ENCODE measurements at regions not wholly inside any gene's neighbourhood (a gene's known extent, or its start where the extent isn't known, plus 50 kb on each side); places are given as distances from the start of the nearest gene placed in this dataset.

DNA sequence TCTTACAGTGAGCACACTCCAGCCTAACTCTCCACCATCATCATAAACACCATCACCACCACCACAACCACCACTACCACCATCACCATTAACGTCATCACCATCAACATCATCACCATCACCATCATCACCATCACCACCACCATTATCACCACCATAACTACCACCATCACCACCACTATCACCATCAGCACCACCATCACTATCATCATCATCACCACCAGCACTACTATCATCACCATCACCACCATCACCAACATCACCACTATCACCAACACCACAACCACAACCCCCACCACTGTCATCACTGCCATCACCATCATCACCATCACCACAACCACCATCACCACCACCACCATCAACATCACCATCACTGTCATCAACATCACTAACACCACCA, 279.0 kb upstream of the TCERG1L start:
- DNase-seq (ENCODE audit: low read depth), result no peak
- Histone ChIP-seq H3K36me3 (ENCODE audit: control insufficient read depth, insufficient read depth, low read length) (no peaks in the 10 kb centered on the region), H3K27me3 (ENCODE audit: control insufficient read depth, insufficient read depth, low read length) (no peaks in the 10 kb centered on the region), H3K4me3 (ENCODE audit: low read depth, low read length) (no peak overlapping the region)
- ChIA-PET POLR2A (no interaction called here), CTCF (no interaction called here)
- TF ChIP-seq, protein P1, sequence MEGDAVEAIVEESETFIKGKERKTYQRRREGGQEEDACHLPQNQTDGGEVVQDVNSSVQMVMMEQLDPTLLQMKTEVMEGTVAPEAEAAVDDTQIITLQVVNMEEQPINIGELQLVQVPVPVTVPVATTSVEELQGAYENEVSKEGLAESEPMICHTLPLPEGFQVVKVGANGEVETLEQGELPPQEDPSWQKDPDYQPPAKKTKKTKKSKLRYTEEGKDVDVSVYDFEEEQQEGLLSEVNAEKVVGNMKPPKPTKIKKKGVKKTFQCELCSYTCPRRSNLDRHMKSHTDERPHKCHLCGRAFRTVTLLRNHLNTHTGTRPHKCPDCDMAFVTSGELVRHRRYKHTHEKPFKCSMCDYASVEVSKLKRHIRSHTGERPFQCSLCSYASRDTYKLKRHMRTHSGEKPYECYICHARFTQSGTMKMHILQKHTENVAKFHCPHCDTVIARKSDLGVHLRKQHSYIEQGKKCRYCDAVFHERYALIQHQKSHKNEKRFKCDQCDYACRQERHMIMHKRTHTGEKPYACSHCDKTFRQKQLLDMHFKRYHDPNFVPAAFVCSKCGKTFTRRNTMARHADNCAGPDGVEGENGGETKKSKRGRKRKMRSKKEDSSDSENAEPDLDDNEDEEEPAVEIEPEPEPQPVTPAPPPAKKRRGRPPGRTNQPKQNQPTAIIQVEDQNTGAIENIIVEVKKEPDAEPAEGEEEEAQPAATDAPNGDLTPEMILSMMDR (IDR thresholded peaks at IDR 0.05; ENCODE audit: insufficient read depth, low read depth, low read length), result no peak

DNA sequence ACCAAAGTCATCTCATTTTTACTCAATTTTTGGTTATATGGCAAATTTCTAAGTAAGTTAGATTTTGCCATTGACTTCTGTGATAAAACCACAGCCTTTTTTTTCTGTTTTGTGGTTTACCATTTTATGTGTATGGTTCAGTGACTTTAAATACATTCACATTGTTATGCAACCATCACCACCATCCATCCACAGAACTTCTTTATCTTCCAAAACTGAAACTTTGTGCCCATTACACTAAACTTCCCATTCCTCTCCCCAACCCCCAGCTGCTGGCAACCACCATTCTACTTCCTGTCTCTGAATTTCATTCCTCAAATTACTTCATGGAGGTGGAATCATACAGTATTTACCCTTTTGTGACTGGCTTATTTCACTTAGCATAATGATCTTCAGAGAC, 280.4 kb upstream of the TCERG1L start:
- Histone ChIP-seq H3K36me3 (ENCODE audit: control insufficient read depth, insufficient read depth, low read length) (no peaks in the 10 kb centered on the region), H3K4me3 (ENCODE audit: low read depth, low read length) (no peak overlapping the region), H3K27me3 (ENCODE audit: control insufficient read depth, insufficient read depth, low read length) (no peaks in the 10 kb centered on the region)
- ChIA-PET CTCF (no interaction called here), POLR2A (no interaction called here)
- no peak for DNase-seq (ENCODE audit: low read depth)
- TF ChIP-seq, protein P1 (IDR thresholded peaks at IDR 0.05; ENCODE audit: insufficient read depth, low read depth, low read length), result no peak

DNA sequence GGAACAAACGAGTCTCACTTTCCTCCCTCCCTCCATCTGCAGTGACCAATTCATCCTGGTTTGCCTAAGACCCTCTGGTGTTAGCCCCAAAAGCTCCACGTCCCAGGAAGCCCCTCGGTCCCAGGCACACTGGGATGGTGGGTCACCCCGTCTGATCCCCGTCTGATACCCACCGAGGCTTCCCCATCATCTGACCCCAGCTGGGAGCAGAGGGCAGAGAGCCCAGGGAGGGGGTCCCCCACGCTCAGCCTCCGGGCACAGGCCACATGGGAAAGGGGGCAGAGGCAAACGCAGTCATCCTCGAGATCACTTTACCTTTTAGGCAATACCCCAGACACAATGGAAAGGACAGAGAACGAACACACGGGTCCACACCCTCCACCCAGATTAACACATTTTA, 291.6 kb upstream of the PPP2R2D start:
- Histone ChIP-seq H3K36me3 (ENCODE audit: control insufficient read depth, insufficient read depth, low read length) (no peaks in the 10 kb centered on the region), H3K27me3 (ENCODE audit: control insufficient read depth, insufficient read depth, low read length) (no peaks in the 10 kb centered on the region), H3K4me3 (ENCODE audit: low read depth, low read length) (no peak overlapping the region)
- DNase-seq (ENCODE audit: low read depth), result no peak
- CTCF ChIA-PET, result no interaction called here
- TF ChIP-seq, protein P1 (IDR thresholded peaks at IDR 0.05; ENCODE audit: insufficient read depth, low read depth, low read length), result no peak
- POLR2A ChIA-PET, result no interaction called here

DNA sequence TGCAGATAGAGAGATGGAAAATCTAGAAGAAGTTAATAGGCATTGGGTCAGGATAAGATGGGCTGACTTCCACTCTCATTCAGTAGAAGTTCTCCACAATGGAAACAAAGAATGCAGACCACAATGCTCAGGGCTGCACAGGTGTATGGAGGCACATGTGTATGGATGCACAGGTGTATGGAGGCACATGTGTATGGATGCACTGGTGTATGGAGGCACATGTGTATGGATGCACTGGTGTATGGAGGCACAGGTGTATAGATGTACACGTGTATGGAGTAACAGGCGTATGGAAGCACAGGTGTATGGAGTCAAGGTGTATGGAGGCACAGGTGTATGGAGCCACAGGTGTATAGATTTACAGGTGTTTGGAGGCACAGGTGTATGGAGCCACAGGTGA, 285.7 kb upstream of the PPP2R2D start:
- H3K36me3 ChIP-seq (ENCODE audit: control insufficient read depth, insufficient read depth, low read length), result no peaks in the 10 kb centered on the region
- no peak for DNase-seq (ENCODE audit: low read depth)
- no peak overlapping the region for H3K4me3 ChIP-seq (ENCODE audit: low read depth, low read length)
- ChIA-PET POLR2A (no interaction called here), CTCF (no interaction called here)
- TF ChIP-seq, protein P1 (IDR thresholded peaks at IDR 0.05; ENCODE audit: insufficient read depth, low read depth, low read length), result no peak
- H3K27me3 ChIP-seq (ENCODE audit: control insufficient read depth, insufficient read depth, low read length), result no peaks in the 10 kb centered on the region

DNA sequence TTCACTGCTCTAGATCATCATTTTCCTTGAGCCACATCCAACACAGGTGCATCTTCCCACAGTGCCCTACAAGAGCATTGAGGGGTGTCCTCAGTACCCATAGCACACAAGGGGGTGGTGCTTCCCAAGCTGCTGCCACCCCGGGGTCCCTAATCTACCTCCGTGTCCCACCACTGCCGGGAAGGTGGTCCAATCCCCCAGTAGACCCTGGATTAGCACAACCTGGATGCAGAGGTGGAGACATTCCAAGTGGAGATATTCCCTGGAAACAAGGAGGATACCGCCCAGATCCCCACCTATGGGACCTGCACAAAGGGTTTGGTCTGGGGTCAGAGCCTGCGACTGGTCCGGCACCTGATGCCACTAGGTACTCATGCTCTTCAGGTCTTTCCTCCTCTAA, 284.8 kb upstream of the PPP2R2D start:
- TF ChIP-seq, protein P1 (IDR thresholded peaks at IDR 0.05; ENCODE audit: insufficient read depth, low read depth, low read length), result no peak
- CTCF ChIA-PET, result no interaction called here
- POLR2A ChIA-PET, result no interaction called here
- no peak for DNase-seq (ENCODE audit: low read depth)
- no peaks in the 10 kb centered on the region for H3K36me3 ChIP-seq (ENCODE audit: control insufficient read depth, insufficient read depth, low read length)
- H3K27me3 ChIP-seq (ENCODE audit: control insufficient read depth, insufficient read depth, low read length), result no peaks in the 10 kb centered on the region
- no peak overlapping the region for H3K4me3 ChIP-seq (ENCODE audit: low read depth, low read length)
